NB4 (cell line): ENCODE measurements at regions not wholly inside any gene's neighbourhood (a gene's known extent, or its start where the extent isn't known, plus 50 kb on each side); places are given as distances from the start of the nearest gene placed in this dataset.

Experiments used
- DNase-seq: peaks from one replicate; pipeline ENCODE4 v3.0.0; 2010; ENCODE audit warnings: low read depth
- H3K4me3 ChIP-seq: one replicate; pipeline ENCODE4 v1.5.1; 2011; ENCODE audit warnings: mild to moderate bottlenecking, low read depth, low read length, moderate library complexity
- MYC ChIP-seq: IDR thresholded peaks from 2 replicates; pipeline ENCODE4 v1.6.1; 2011; ENCODE audit warnings: low read depth, low read length
- POLR2A ChIP-seq: IDR thresholded peaks from 2 replicates; pipeline ENCODE4 v1.6.1; 2011; ENCODE audit warnings: mild to moderate bottlenecking; ENCODE audit not compliant: insufficient read length; ENCODE audit errors: extremely low read depth
- TF ChIP-seq, protein P1 (sequence below): IDR thresholded peaks from 2 replicates; pipeline ENCODE4 v1.6.1; 2011; ENCODE audit warnings: low read depth, low read length
- TF ChIP-seq, protein P2 (sequence below): IDR thresholded peaks from one replicate; pipeline ENCODE4 v1.5.1; 2012; ENCODE audit warnings: low read depth, low read length

DNA sequence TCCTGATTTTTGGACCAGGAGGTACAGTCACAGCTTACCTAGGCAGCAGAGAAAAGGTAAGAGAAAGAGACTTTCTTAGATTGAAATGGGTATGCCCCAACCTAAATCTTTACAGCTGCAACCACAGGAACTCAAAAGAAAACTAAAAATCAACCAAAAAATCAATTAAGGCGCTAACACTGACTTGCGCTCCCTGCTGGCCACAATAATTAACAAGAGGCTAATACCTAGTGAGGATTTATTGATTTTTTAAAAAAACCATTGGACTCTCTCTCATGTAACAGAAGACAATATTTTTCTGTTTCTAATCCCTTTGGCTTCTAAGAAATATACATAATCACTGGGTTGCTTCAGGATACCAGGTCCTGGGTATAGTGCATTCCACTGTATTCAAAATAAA lies 153.9 kb upstream of the TENM3 start:
- TF ChIP-seq, protein P1, sequence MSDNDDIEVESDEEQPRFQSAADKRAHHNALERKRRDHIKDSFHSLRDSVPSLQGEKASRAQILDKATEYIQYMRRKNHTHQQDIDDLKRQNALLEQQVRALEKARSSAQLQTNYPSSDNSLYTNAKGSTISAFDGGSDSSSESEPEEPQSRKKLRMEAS: no peak
- TF ChIP-seq MYC (no peak), POLR2A (no peak)
- TF ChIP-seq, protein P2, sequence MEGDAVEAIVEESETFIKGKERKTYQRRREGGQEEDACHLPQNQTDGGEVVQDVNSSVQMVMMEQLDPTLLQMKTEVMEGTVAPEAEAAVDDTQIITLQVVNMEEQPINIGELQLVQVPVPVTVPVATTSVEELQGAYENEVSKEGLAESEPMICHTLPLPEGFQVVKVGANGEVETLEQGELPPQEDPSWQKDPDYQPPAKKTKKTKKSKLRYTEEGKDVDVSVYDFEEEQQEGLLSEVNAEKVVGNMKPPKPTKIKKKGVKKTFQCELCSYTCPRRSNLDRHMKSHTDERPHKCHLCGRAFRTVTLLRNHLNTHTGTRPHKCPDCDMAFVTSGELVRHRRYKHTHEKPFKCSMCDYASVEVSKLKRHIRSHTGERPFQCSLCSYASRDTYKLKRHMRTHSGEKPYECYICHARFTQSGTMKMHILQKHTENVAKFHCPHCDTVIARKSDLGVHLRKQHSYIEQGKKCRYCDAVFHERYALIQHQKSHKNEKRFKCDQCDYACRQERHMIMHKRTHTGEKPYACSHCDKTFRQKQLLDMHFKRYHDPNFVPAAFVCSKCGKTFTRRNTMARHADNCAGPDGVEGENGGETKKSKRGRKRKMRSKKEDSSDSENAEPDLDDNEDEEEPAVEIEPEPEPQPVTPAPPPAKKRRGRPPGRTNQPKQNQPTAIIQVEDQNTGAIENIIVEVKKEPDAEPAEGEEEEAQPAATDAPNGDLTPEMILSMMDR: no peak
- no peak overlapping the region for H3K4me3 ChIP-seq
- DNase-seq: no peak

DNA sequence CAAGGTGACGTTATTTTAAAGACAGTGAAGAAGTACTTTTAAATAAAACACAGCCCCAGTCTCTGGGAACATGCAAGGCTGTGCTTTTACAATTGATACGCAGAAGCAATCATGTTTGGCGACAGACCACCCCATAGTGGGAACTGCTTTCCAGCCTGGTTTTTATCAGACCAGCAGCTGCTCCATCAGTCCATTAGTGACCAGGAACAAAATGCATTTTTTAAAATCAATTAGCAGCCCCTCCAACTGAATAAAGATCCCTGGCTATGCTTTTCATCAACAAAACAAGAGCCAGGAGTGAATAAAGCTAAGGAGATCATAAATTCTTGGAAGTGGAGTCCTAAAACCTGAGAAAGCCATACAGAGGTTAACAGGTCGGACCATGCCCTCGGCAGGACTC lies 153.0 kb upstream of the TENM3 start:
- TF ChIP-seq, protein P2: no peak
- TF ChIP-seq MYC (no peak), POLR2A (no peak)
- TF ChIP-seq, protein P1: no peak
- H3K4me3 ChIP-seq: no peak overlapping the region
- no peak for DNase-seq

DNA sequence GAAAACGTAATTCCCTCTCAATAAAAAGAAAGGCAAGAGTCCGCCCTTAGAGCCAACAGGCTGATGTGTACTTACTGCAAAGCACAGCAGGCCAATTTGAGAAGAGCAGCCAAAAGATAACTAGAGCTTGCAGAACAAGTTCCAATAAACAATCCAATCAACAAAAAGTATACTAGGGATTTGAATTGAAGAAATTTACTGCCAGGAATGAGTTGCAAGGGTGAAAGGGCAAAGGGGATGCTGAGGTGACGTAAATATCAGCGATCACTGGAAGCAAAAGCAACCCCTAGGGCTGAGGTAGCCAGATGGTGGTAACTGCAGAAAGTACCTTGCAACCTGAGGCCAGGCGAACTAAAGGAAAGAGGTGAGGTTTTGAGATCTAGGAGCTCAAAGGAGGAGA lies 152.1 kb upstream of the TENM3 start:
- TF ChIP-seq MYC (no peak), POLR2A (no peak)
- TF ChIP-seq, protein P1: no peak
- TF ChIP-seq, protein P2: no peak
- no peak for DNase-seq
- no peak overlapping the region for H3K4me3 ChIP-seq

DNA sequence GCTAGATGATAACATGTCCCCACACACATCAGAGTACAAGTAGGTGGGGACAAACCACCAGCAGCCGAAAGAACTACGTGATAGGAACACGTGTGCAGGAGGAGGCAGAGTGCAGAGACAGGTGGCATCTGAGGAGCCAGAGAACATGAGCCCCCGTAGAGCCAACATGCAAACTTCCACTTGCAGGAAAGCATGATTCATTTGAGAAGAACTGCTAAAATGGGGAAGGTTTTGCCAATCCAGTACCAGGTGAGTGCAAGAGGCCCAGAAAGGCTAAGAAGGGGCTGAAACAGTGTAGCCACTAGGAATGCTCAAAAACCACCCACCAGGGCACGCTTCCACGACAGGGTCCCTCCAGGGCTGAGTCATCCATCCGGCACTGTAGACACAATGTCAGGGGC lies 149.8 kb upstream of the TENM3 start:
- DNase-seq: no peak
- no peak for TF ChIP-seq POLR2A
- TF ChIP-seq, protein P2: no peak
- TF ChIP-seq MYC: no peak
- TF ChIP-seq, protein P1: no peak
- no peak overlapping the region for H3K4me3 ChIP-seq

DNA sequence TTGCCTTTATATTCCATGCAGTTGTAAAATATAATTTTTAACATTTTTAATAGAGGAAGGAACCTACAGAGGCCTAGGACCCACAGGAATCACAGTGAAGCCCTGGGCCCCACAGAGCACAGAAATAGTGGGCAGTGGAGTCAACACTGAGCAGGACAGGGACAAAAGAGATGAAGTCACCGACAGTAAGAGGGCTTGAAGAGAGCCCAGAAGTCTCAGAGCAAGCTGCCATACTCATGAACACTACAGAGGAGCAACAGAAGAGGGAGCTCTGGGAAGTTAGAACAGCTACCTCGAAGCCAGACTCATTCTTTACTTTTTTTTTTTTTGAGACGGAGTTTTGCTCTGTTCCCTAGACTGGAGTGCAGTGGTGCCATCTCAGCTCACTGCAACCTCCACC lies 149.3 kb upstream of the TENM3 start:
- H3K4me3 ChIP-seq: no peak overlapping the region
- TF ChIP-seq, protein P1: no peak
- no peak for TF ChIP-seq MYC
- no peak for TF ChIP-seq POLR2A
- TF ChIP-seq, protein P2: no peak
- DNase-seq: no peak

GRCh38 chr4:182101618-182102017 lies 141.6 kb upstream of the TENM3 start:
- DNase-seq: no peak
- H3K4me3 ChIP-seq: no peak overlapping the region
- TF ChIP-seq POLR2A (no peak), MYC (no peak)
- TF ChIP-seq, protein P1: no peak
- TF ChIP-seq, protein P2: no peak
